T-helper 1 cell treated with Interleukin-12 subunit alpha and Interleukin-12 subunit beta and Interleukin-4 antibody, amounts not matched to agents 30 μg/mL and 1 μg/mL, for 36 hours (primary cell): ENCODE measurements at regions not wholly inside any gene's neighbourhood (a gene's known extent, or its start where the extent isn't known, plus 50 kb on each side); places are given as distances from the start of the nearest gene placed in this dataset.

Source experiments
- H3K27ac Mint-ChIP-seq: one replicate; pipeline ENCODE4 v1.8.0; 2021; ENCODE audit warnings: mild to moderate bottlenecking, mixed read lengths
- H3K27me3 Mint-ChIP-seq: one replicate; pipeline ENCODE4 v1.8.0; 2021; ENCODE audit warnings: low read depth, mixed read lengths
- H3K36me3 Mint-ChIP-seq: one replicate; pipeline ENCODE4 v1.8.0; 2021; ENCODE audit warnings: low read depth, mixed read lengths
- H3K4me1 Mint-ChIP-seq: one replicate; pipeline ENCODE4 v1.8.0; 2021; ENCODE audit warnings: low read depth, mixed read lengths
- H3K4me3 Mint-ChIP-seq: one replicate; pipeline ENCODE4 v1.8.0; 2021; ENCODE audit warnings: mild to moderate bottlenecking, moderate library complexity, mixed read lengths
- H3K9me3 Mint-ChIP-seq: one replicate; pipeline ENCODE4 v1.8.0; 2021; ENCODE audit warnings: mixed read lengths

- no peak overlapping the region for H3K27ac Mint-ChIP-seq
- H3K4me3 Mint-ChIP-seq = no peak overlapping the region
- no peaks in the 10 kb centered on the region for H3K27me3 Mint-ChIP-seq
- H3K36me3 Mint-ChIP-seq = no peaks in the 10 kb centered on the region
- H3K4me1 Mint-ChIP-seq = peaks cover 3% of the 10 kb centered on the region
- H3K9me3 Mint-ChIP-seq = no peaks in the 10 kb centered on the region
These were observed 160.2 kb upstream of the SPIN4 start for GRCh38 chrX:63511361-63511760.

DNA sequence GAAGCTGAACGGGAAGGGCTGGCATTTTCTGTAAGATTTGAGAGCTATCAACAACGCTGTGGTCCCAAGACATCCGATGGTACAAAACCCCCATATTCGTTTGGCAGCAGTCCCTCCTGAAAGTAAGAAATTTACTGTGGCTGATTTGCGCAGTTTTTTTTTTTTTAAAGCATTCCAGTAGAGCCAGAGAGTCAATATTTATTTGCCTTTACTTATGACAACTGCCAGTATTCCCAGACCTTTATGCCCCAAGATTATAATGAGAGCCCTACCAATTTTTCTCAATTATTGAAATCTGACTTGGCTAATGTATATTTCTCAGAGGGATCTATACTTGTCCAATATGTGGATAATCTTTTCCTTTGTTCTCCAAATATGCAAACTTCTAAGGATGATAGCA is 157.5 kb upstream of the SPIN4 start:
- Mint-ChIP-seq H3K27me3 (no peaks in the 10 kb centered on the region), H3K36me3 (no peaks in the 10 kb centered on the region), H3K9me3 (no peaks in the 10 kb centered on the region), H3K4me1 (peaks cover 3% of the 10 kb centered on the region), H3K4me3 (no peak overlapping the region), H3K27ac (no peak overlapping the region)

- Mint-ChIP-seq H3K36me3 (no peaks in the 10 kb centered on the region), H3K4me1 (peaks cover 3% of the 10 kb centered on the region), H3K27me3 (no peaks in the 10 kb centered on the region), H3K4me3 (no peak overlapping the region), H3K27ac (no peak overlapping the region), H3K9me3 (no peaks in the 10 kb centered on the region)
These were observed 155.2 kb upstream of the SPIN4 start for GRCh38 chrX:63506320-63506719.

GRCh38 chrX:63503541-63503940 is 152.4 kb upstream of the SPIN4 start:
- Mint-ChIP-seq H3K9me3 (no peaks in the 10 kb centered on the region), H3K27ac (no peak overlapping the region), H3K36me3 (no peaks in the 10 kb centered on the region), H3K4me1 (no peaks in the 10 kb centered on the region), H3K4me3 (no peak overlapping the region), H3K27me3 (no peaks in the 10 kb centered on the region)

DNA sequence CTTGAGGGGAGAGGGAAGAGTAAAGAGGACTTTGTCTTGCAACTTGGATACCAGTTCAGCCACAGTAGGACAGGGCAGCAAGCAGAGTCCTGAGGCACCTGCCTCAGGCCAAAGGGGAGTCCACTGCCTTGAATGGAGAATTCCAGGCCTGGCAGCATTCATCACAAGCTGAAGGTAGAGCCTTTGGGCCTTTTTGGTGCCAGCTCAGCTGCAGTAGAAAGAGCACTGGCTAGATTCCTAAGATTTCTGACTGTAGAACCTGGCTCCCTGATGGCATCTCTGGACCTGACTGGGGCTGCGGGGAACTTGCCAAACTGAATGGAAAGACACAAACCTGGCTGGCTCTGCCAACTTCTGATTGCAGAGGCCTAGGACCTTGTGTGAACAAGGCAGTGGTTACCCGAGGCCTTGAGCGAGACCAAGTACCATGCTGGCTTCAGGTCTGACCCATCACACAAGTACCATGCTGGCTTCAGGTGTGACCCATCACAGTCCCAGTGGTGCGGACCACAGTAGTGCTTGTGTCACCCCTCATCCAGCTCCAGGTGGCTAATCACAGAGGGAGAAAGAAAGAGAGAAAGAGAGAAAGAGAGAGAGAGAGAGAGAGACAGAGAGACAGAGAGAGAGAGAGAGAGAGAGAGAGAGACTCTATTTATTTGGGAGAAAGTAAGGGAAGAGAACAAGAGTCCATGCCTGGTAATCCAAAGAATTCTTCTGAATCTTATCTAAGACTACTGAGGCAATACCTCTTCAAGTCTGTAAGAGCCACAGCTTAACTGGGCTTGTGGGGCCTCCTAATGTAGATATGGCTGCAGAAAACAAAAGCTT is 137.6 kb upstream of the SPIN4 start:
- H3K9me3 Mint-ChIP-seq = peaks cover 15% of the 10 kb centered on the region
- no peaks in the 10 kb centered on the region for H3K27me3 Mint-ChIP-seq
- no peaks in the 10 kb centered on the region for H3K36me3 Mint-ChIP-seq
- no peak overlapping the region for H3K4me3 Mint-ChIP-seq
- H3K27ac Mint-ChIP-seq = no peak overlapping the region
- H3K4me1 Mint-ChIP-seq = no peaks in the 10 kb centered on the region

DNA sequence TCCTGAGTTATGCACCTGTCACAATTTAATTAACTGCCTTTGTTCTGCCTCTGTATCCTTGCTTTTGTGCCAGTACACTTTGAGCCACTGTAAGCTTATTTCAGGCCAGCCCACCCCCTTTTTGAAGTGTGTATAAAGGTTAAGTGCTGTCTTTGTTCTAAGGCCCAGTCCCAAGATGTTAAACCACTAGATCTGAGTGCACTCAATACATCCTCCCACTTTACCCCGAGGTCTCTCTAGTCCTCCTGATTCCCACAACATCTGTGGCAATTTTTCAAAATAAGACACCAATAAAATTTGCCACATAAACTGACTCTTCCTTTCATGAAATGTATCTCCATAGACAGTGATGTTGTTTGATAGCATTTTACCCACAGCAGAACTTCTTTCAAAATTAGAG is 124.1 kb upstream of the SPIN4 start:
- H3K9me3 Mint-ChIP-seq = peaks cover 39% of the 10 kb centered on the region
- no peaks in the 10 kb centered on the region for H3K4me1 Mint-ChIP-seq
- H3K27ac Mint-ChIP-seq = no peak overlapping the region
- no peaks in the 10 kb centered on the region for H3K27me3 Mint-ChIP-seq
- H3K4me3 Mint-ChIP-seq = no peak overlapping the region
- H3K36me3 Mint-ChIP-seq = peaks cover 15% of the 10 kb centered on the region

DNA sequence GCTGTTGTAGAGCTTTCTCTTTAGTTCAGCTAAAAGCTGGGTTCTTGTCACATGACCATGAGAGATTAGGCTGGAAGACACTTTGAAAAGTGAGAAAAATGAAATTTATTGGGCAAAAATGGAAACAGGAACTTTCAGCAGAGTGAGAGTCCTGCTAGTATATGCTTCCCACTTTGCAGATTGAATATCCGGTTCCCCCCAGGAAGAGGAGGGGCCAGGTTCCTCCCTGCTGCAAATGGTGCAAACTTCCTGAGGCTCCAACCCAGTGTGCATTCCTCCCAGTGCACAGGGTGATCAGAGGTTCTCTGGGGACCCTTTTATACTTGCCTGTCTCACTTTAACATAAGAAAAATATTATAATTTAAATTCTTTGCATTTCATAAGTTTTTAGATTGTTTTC is 119.9 kb upstream of the SPIN4 start:
- Mint-ChIP-seq H3K9me3 (peaks cover 18% of the 10 kb centered on the region), H3K27ac (no peak overlapping the region), H3K4me1 (no peaks in the 10 kb centered on the region), H3K4me3 (no peak overlapping the region), H3K36me3 (peaks cover 8% of the 10 kb centered on the region), H3K27me3 (no peaks in the 10 kb centered on the region)

DNA sequence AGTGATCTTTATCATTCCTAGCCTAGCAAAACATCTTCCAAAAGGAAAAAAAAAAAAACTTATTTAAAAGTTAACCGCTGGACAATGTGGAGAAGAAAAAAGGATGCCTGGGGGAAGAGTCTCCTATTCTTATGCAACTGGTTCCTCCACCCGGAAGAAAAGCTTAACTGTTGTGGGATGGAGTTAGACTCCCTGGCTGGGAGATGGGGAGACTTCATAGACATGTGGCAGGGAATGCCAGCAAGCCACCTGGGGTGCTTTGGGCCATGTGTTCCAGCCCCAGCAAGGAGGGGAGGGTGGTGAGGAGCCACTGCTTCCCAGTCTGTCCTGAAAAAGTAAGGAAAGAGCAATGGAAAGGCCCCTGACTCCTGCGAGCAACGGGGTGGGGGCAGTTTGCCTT is 119.4 kb upstream of the SPIN4 start:
- Mint-ChIP-seq H3K9me3 (peaks cover 13% of the 10 kb centered on the region), H3K36me3 (peaks cover 6% of the 10 kb centered on the region), H3K27ac (no peak overlapping the region), H3K27me3 (no peaks in the 10 kb centered on the region), H3K4me1 (no peaks in the 10 kb centered on the region), H3K4me3 (no peak overlapping the region)

GRCh38 chrX:63466690-63467089 is 115.6 kb upstream of the SPIN4 start:
- no peak overlapping the region for H3K4me3 Mint-ChIP-seq
- peaks cover 13% of the 10 kb centered on the region for H3K9me3 Mint-ChIP-seq
- H3K4me1 Mint-ChIP-seq = no peaks in the 10 kb centered on the region
- H3K36me3 Mint-ChIP-seq = no peaks in the 10 kb centered on the region
- H3K27ac Mint-ChIP-seq = no peak overlapping the region
- no peaks in the 10 kb centered on the region for H3K27me3 Mint-ChIP-seq

DNA sequence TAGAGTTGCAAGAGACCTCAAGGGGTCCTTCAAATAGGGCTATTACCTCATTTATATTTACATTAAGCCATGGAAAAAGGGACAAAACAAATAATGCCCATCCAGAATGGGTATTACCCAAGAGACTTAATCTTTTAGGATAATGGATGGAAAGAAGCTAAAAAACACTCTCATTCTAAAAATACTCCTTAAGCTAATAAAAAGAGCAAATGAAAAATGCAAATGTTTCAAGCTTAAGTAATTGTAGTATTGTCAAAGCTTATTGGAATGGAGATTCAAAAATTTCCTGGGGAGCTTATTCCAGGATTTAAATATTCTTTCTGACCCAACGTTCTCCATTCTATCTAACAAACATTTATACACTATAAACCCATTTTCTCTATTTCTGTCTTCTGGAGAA is 107.8 kb upstream of the SPIN4 start:
- Mint-ChIP-seq H3K4me1 (no peaks in the 10 kb centered on the region), H3K4me3 (no peak overlapping the region)

DNA sequence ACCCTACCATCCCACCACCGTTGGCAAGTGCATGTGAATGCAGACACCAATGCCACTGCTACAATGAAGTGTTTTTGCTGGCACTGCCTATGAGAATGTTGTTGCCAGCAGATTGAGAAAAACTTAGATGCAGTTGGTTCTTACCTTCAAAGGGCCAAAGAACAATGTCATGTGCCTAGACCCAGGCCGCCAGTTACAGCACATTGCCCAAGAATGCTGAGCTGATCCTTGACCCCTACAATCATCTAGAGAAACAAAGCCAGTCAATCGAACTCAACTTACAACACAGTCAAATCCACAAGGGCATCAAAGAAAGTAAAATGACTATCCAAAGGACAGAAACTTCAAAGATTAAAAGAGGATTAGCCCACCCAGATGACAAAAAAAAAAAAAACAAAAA is 102.4 kb upstream of the SPIN4 start:
- H3K36me3 Mint-ChIP-seq = peaks cover 7% of the 10 kb centered on the region
- H3K27me3 Mint-ChIP-seq = no peaks in the 10 kb centered on the region
- no peak overlapping the region for H3K4me3 Mint-ChIP-seq
- peaks cover 53% of the 10 kb centered on the region for H3K9me3 Mint-ChIP-seq
- H3K27ac Mint-ChIP-seq = no peak overlapping the region
- H3K4me1 Mint-ChIP-seq = no peaks in the 10 kb centered on the region

More for the DNA sequence above, 107.8 kb upstream of the SPIN4 start:
- Mint-ChIP-seq H3K27ac (no peak overlapping the region), H3K27me3 (no peaks in the 10 kb centered on the region), H3K9me3 (peaks cover 26% of the 10 kb centered on the region), H3K36me3 (no peaks in the 10 kb centered on the region)

DNA sequence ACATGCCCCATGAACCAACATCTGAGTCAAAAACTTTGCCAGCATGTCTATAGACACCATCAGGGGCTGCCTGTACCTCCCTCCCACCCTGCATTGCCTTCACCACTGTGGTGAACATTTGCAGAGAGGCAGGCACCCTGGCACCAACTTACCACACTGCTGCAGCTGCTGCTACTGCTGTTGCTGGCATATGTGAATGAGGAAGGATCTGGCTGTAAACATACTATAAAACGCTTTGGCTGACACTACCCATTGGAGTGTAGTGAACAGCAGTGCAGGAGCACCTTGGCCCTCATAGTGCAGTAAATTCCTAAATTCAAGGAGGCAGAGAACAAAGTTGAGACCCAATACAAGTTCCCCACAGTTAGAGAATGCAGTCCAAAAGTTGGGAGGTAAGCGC is 90.6 kb upstream of the SPIN4 start:
- no peak overlapping the region for H3K4me3 Mint-ChIP-seq

DNA sequence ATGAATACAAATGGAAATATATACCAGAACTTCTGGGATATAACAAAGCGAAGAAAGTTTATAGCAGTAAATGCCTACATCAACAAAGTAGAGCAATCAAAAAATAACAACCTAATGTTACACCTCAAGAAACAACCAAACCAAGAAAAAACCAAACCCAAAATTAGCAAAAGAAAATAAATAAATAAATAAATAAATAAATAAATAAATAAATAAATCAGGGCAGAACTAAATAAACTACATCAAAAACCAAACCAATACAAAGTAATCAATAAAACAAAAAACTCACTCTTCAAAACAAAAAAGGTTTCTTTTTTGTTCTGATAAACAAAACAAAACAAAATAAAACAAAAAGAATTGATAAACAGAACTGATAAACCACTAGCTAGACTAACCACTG is 88.4 kb upstream of the SPIN4 start:
- no peak overlapping the region for H3K27ac Mint-ChIP-seq
- H3K4me1 Mint-ChIP-seq = no peaks in the 10 kb centered on the region
- H3K9me3 Mint-ChIP-seq = peaks cover 7% of the 10 kb centered on the region
- no peak overlapping the region for H3K4me3 Mint-ChIP-seq
- H3K27me3 Mint-ChIP-seq = no peaks in the 10 kb centered on the region
- H3K36me3 Mint-ChIP-seq = no peaks in the 10 kb centered on the region

More for the DNA sequence above, 90.6 kb upstream of the SPIN4 start:
- Mint-ChIP-seq H3K36me3 (no peaks in the 10 kb centered on the region), H3K27me3 (no peaks in the 10 kb centered on the region), H3K27ac (no peak overlapping the region), H3K9me3 (peaks cover 4% of the 10 kb centered on the region), H3K4me1 (no peaks in the 10 kb centered on the region)

DNA sequence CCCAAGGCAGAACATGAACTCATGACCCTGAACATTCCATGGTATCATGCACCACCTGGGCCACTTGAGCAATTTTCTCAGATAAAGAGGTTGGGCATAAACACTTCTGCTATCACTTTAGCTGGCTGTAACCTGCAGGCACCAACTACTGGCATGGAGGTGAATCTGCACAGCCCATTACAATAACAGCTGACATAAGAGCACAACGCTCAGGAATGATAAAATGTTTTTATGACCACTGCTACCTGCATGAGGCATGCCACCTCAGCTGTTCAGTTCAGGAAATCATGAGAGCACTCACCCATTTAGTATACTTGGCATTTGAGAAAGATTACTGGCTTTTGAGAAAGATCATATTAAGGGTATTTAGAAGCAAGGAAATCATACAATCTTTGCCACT is 85.7 kb upstream of the SPIN4 start:
- no peak overlapping the region for H3K4me3 Mint-ChIP-seq
- H3K36me3 Mint-ChIP-seq = peaks cover 2% of the 10 kb centered on the region
- no peaks in the 10 kb centered on the region for H3K4me1 Mint-ChIP-seq
- no peak overlapping the region for H3K27ac Mint-ChIP-seq
- peaks cover 7% of the 10 kb centered on the region for H3K9me3 Mint-ChIP-seq
- no peaks in the 10 kb centered on the region for H3K27me3 Mint-ChIP-seq

- no peak overlapping the region for H3K27ac Mint-ChIP-seq
- H3K36me3 Mint-ChIP-seq = peaks cover 2% of the 10 kb centered on the region
These were observed 83.5 kb upstream of the SPIN4 start for GRCh38 chrX:63434665-63435064.

GRCh38 chrX:63434206-63434605 is 83.1 kb upstream of the SPIN4 start:
- Mint-ChIP-seq H3K9me3 (peaks cover 3% of the 10 kb centered on the region), H3K4me3 (no peak overlapping the region), H3K27me3 (no peaks in the 10 kb centered on the region), H3K27ac (no peak overlapping the region), H3K36me3 (peaks cover 2% of the 10 kb centered on the region), H3K4me1 (no peaks in the 10 kb centered on the region)

More at GRCh38 chrX:63434665-63435064, 83.5 kb upstream of the SPIN4 start:
- Mint-ChIP-seq H3K4me3 (no peak overlapping the region), H3K4me1 (no peaks in the 10 kb centered on the region), H3K27me3 (no peaks in the 10 kb centered on the region), H3K9me3 (peaks cover 3% of the 10 kb centered on the region)
